GM21737 (cell line): ENCODE measurements at regions not wholly inside any gene's neighbourhood (a gene's known extent, or its start where the extent isn't known, plus 50 kb on each side); places are given as distances from the start of the nearest gene placed in this dataset.

ENCODE experiments used
- ATAC-seq: cut with Tn5 transposase; IDR thresholded peaks from one replicate; pipeline ENCODE4 v1.9.1; 2021; ENCODE audit warnings: mild to moderate bottlenecking, moderate library complexity; ENCODE audit not compliant: unreplicated experiment

GRCh38 chr5:144581044-144581443, 410.4 kb downstream of the KCTD16 start:
- ATAC-seq, result no peak

- ATAC-seq, result no peak
Measured at GRCh38 chr5:144577676-144578075, 407.0 kb downstream of the KCTD16 start.

GRCh38 chr5:144575736-144576135, 405.1 kb downstream of the KCTD16 start:
- ATAC-seq, result no peak

GRCh38 chr5:144567421-144567780, 396.7 kb downstream of the KCTD16 start:
- ATAC-seq, result no peak

GRCh38 chr5:144566747-144567420, 396.2 kb downstream of the KCTD16 start:
- ATAC-seq, result no peak

GRCh38 chr5:144549580-144549979, 378.9 kb downstream of the KCTD16 start:
- no peak for ATAC-seq

GRCh38 chr5:144548936-144549335, 378.3 kb downstream of the KCTD16 start:
- ATAC-seq, result no peak

- ATAC-seq, result no peak
Measured at GRCh38 chr5:144547098-144547499, 376.4 kb downstream of the KCTD16 start.

GRCh38 chr5:144538845-144539244, 368.2 kb downstream of the KCTD16 start:
- no peak for ATAC-seq
